ENCODE measurements at regions not wholly inside any gene's neighbourhood (a gene's known extent, or its start where the extent isn't known, plus 50 kb on each side); places are given as distances from the start of the nearest gene placed in this dataset.

- no peak for TF ChIP-seq POLR2A (conservative IDR thresholded peaks at IDR 0.05)
- TF ChIP-seq SIN3A (IDR thresholded peaks at IDR 0.05; ENCODE audit: borderline replicate concordance in 2 of 2, control insufficient read depth in 1 of 2, low read depth in 2 of 2, low read length in 2 of 2): no peak
- no peak for TF ChIP-seq JUNB (CRISPR knock-in tag; conservative IDR thresholded peaks at IDR 0.05)
- no peak for TF ChIP-seq NCOA2 (IDR thresholded peaks at IDR 0.05; ENCODE audit: partially characterized antibody in 2 of 2)
- no peak for TF ChIP-seq MEF2A (IDR thresholded peaks at IDR 0.05; ENCODE audit: control insufficient read depth, low read depth, low read length)
- TF ChIP-seq, protein P1, sequence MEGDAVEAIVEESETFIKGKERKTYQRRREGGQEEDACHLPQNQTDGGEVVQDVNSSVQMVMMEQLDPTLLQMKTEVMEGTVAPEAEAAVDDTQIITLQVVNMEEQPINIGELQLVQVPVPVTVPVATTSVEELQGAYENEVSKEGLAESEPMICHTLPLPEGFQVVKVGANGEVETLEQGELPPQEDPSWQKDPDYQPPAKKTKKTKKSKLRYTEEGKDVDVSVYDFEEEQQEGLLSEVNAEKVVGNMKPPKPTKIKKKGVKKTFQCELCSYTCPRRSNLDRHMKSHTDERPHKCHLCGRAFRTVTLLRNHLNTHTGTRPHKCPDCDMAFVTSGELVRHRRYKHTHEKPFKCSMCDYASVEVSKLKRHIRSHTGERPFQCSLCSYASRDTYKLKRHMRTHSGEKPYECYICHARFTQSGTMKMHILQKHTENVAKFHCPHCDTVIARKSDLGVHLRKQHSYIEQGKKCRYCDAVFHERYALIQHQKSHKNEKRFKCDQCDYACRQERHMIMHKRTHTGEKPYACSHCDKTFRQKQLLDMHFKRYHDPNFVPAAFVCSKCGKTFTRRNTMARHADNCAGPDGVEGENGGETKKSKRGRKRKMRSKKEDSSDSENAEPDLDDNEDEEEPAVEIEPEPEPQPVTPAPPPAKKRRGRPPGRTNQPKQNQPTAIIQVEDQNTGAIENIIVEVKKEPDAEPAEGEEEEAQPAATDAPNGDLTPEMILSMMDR (IDR thresholded peaks at IDR 0.05 in 2 of 3, conservative IDR thresholded peaks at IDR 0.05 in 1 of 3; ENCODE audit: insufficient read depth in 2 of 3, low read depth in 1 of 3, low read length in 3 of 3): no peak
- TF ChIP-seq USF2 (CRISPR knock-in tag; IDR thresholded peaks at IDR 0.05): no peak
- TF ChIP-seq, protein P2, sequence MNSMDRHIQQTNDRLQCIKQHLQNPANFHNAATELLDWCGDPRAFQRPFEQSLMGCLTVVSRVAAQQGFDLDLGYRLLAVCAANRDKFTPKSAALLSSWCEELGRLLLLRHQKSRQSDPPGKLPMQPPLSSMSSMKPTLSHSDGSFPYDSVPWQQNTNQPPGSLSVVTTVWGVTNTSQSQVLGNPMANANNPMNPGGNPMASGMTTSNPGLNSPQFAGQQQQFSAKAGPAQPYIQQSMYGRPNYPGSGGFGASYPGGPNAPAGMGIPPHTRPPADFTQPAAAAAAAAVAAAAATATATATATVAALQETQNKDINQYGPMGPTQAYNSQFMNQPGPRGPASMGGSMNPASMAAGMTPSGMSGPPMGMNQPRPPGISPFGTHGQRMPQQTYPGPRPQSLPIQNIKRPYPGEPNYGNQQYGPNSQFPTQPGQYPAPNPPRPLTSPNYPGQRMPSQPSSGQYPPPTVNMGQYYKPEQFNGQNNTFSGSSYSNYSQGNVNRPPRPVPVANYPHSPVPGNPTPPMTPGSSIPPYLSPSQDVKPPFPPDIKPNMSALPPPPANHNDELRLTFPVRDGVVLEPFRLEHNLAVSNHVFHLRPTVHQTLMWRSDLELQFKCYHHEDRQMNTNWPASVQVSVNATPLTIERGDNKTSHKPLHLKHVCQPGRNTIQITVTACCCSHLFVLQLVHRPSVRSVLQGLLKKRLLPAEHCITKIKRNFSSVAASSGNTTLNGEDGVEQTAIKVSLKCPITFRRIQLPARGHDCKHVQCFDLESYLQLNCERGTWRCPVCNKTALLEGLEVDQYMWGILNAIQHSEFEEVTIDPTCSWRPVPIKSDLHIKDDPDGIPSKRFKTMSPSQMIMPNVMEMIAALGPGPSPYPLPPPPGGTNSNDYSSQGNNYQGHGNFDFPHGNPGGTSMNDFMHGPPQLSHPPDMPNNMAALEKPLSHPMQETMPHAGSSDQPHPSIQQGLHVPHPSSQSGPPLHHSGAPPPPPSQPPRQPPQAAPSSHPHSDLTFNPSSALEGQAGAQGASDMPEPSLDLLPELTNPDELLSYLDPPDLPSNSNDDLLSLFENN (IDR thresholded peaks at IDR 0.05; ENCODE audit: low read depth in 2 of 2, low read length in 2 of 2): no peak
- no peak for TF ChIP-seq RFX1 (IDR thresholded peaks at IDR 0.05)
- TF ChIP-seq MAZ (CRISPR knock-in tag; conservative IDR thresholded peaks at IDR 0.05 in 1 of 2, IDR thresholded peaks at IDR 0.05 in 1 of 2): no peak
- no peak for TF ChIP-seq ZBTB9 (CRISPR knock-in tag; IDR thresholded peaks at IDR 0.05)
- no peak for TF ChIP-seq RFX5 (IDR thresholded peaks at IDR 0.05; ENCODE audit: low read depth, low read length)
- TF ChIP-seq, protein P3, sequence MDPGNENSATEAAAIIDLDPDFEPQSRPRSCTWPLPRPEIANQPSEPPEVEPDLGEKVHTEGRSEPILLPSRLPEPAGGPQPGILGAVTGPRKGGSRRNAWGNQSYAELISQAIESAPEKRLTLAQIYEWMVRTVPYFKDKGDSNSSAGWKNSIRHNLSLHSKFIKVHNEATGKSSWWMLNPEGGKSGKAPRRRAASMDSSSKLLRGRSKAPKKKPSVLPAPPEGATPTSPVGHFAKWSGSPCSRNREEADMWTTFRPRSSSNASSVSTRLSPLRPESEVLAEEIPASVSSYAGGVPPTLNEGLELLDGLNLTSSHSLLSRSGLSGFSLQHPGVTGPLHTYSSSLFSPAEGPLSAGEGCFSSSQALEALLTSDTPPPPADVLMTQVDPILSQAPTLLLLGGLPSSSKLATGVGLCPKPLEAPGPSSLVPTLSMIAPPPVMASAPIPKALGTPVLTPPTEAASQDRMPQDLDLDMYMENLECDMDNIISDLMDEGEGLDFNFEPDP (CRISPR knock-in tag; IDR thresholded peaks at IDR 0.05): no peak
These were observed 140.0 kb downstream of the ASCL1 start for GRCh38 chr12:103097496-103097895.
